WTC11 (cell line): ENCODE measurements at regions not wholly inside any gene's neighbourhood (a gene's known extent, or its start where the extent isn't known, plus 50 kb on each side); places are given as distances from the start of the nearest gene placed in this dataset.

Experiments
- ATAC-seq: fragments of 200-7000 bp; cut with Tn5 transposase; 2 replicates; pipeline ENCODE4 v1.10.0; 2021; ENCODE audit warnings: mild to moderate bottlenecking, moderate library complexity
- CTCF ChIA-PET: fragments of 300-600 bp; sonication (Branson Sonifier 250); formaldehyde crosslinking; loops from one replicate; lab custom pipeline; 2021; ENCODE audit warnings: antibody characterized with exemption; lab: Charles Lee
- POLR2A ChIA-PET: fragments of 350-600 bp; sonication (Branson Sonifier 250); formaldehyde crosslinking; loops from one replicate; lab custom pipeline; 2021; ENCODE audit warnings: antibody characterized with exemption; lab: Charles Lee
- DNase-seq: peaks from one replicate; pipeline ENCODE4 v3.0.0; 2021; ENCODE audit warnings: low spot score
- H3K27ac Mint-ChIP-seq: 2 replicates; pipeline ENCODE4 v1.8.0; 2021; ENCODE audit warnings: mixed read lengths
- H3K27me3 Mint-ChIP-seq: 2 replicates; pipeline ENCODE4 v1.8.0; 2021; ENCODE audit warnings: low read depth, mild to moderate bottlenecking, moderate library complexity, mixed read lengths
- H3K36me3 Mint-ChIP-seq: 2 replicates; pipeline ENCODE4 v1.8.0; 2021; ENCODE audit warnings: mixed read lengths
- H3K4me1 Mint-ChIP-seq: 2 replicates; pipeline ENCODE4 v1.8.0; 2022; ENCODE audit warnings: mixed read lengths
- H3K4me3 Mint-ChIP-seq: 2 replicates; pipeline ENCODE4 v1.8.0; 2021; ENCODE audit warnings: mild to moderate bottlenecking, moderate library complexity, mixed read lengths
- H3K9me3 Mint-ChIP-seq: 2 replicates; pipeline ENCODE4 v1.8.0; 2021; ENCODE audit warnings: mixed read lengths
- ELF4 ChIP-seq: sonication (generic); formaldehyde crosslinking; IDR thresholded peaks from 2 replicates; pipeline ENCODE4 v1.8.1; 2022; ENCODE audit warnings: low read depth, mild to moderate bottlenecking, moderate library complexity, missing genetic modification reagents
- EMX1 ChIP-seq: fragments of 250-450 bp; sonication (Bioruptor Pico); IDR thresholded peaks from 2 replicates; pipeline ENCODE4 v1.8.0; 2021; ENCODE audit warnings: mild to moderate bottlenecking
- GABPB1 ChIP-seq: sonication (generic); formaldehyde crosslinking; IDR thresholded peaks from 2 replicates; pipeline ENCODE4 v1.8.1; 2023; ENCODE audit warnings: mild to moderate bottlenecking, missing genetic modification reagents
- GTF2I ChIP-seq: fragments of 250-450 bp; sonication (Bioruptor Pico); conservative IDR thresholded peaks from 2 replicates; pipeline ENCODE4 v1.4.0; 2021; ENCODE audit warnings: mild to moderate bottlenecking
- JUN ChIP-seq: sonication (generic); formaldehyde crosslinking; IDR thresholded peaks from 2 replicates; pipeline ENCODE4 v1.8.0; 2023; ENCODE audit warnings: mild to moderate bottlenecking, missing genetic modification reagents
- MXD4 ChIP-seq: fragments of 250-450 bp; sonication (Bioruptor Pico); IDR thresholded peaks from 2 replicates; pipeline ENCODE4 v1.8.0; 2021; ENCODE audit warnings: mild to moderate bottlenecking, moderate library complexity, borderline replicate concordance
- MYBL2 ChIP-seq: sonication (generic); formaldehyde crosslinking; IDR thresholded peaks from 2 replicates; pipeline ENCODE4 v1.8.1; 2023; ENCODE audit warnings: mild to moderate bottlenecking, moderate library complexity, missing genetic modification reagents
- PRDM15 ChIP-seq: sonication (generic); formaldehyde crosslinking; IDR thresholded peaks from 2 replicates; pipeline ENCODE4 v1.8.0; 2022; ENCODE audit warnings: missing genetic modification reagents
- ZBTB43 ChIP-seq: sonication (generic); formaldehyde crosslinking; IDR thresholded peaks from 2 replicates; pipeline ENCODE4 v1.8.1; 2023; ENCODE audit warnings: mild to moderate bottlenecking, missing genetic modification reagents
- ZNF263 ChIP-seq: sonication (generic); formaldehyde crosslinking; IDR thresholded peaks from 2 replicates; pipeline ENCODE4 v1.8.1; 2022; ENCODE audit warnings: low read depth, mild to moderate bottlenecking, moderate library complexity, missing genetic modification reagents
- ZNF416 ChIP-seq: fragments of 250-450 bp; sonication (Bioruptor Pico); IDR thresholded peaks from 2 replicates; pipeline ENCODE4 v1.9.0; 2021; ENCODE audit warnings: mild to moderate bottlenecking, inconsistent platforms
- TF ChIP-seq, protein P1 (sequence below): fragments of 250-450 bp; sonication (Bioruptor Pico); IDR thresholded peaks from 2 replicates; pipeline ENCODE4 v1.9.0; 2021; ENCODE audit warnings: mild to moderate bottlenecking
- TF ChIP-seq, protein P2 (sequence below): fragments of 250-450 bp; sonication (Bioruptor Pico); conservative IDR thresholded peaks from 2 replicates; pipeline ENCODE4 v1.9.0; 2021; ENCODE audit warnings: mild to moderate bottlenecking
- TF ChIP-seq, protein P3 (sequence below): sonication (generic); formaldehyde crosslinking; IDR thresholded peaks from 2 replicates; pipeline ENCODE4 v1.8.0; 2022; ENCODE audit warnings: mild to moderate bottlenecking, missing genetic modification reagents
- TF ChIP-seq, protein P4 (sequence below): fragments of 250-450 bp; sonication (Bioruptor Pico); IDR thresholded peaks from 2 replicates; pipeline ENCODE4 v1.8.0; 2021; ENCODE audit warnings: mild to moderate bottlenecking
- TF ChIP-seq, protein P5 (sequence below): sonication (generic); formaldehyde crosslinking; IDR thresholded peaks from 2 replicates; pipeline ENCODE4 v1.8.1; 2022; ENCODE audit warnings: missing genetic modification reagents, borderline replicate concordance
- TF ChIP-seq, protein P6 (sequence below): sonication (generic); formaldehyde crosslinking; IDR thresholded peaks from 2 replicates; pipeline ENCODE4 v1.8.1; 2023; ENCODE audit warnings: mild to moderate bottlenecking, missing genetic modification reagents
- TF ChIP-seq, protein P7 (sequence below): sonication (generic); formaldehyde crosslinking; IDR thresholded peaks from 2 replicates; pipeline ENCODE4 v1.8.0; 2023; ENCODE audit warnings: missing genetic modification reagents, mild to moderate bottlenecking, borderline replicate concordance

GRCh38 chr2:41595240-41595639 lies 452.6 kb upstream of the PKDCC start:
- H3K27me3 Mint-ChIP-seq: no peaks in the 10 kb centered on the region
- H3K27ac Mint-ChIP-seq: no peak overlapping the region
- no peak for ATAC-seq
- TF ChIP-seq MYBL2 (CRISPR knock-in tag) (no peak), GABPB1 (no peak), ZNF416 (no peak), JUN (CRISPR knock-in tag) (no peak), MXD4 (CRISPR knock-in tag) (no peak), ZBTB43 (CRISPR knock-in tag) (no peak), ZNF263 (CRISPR knock-in tag) (no peak), GTF2I (CRISPR knock-in tag) (no peak), PRDM15 (CRISPR knock-in tag) (no peak), EMX1 (CRISPR knock-in tag) (no peak), ELF4 (no peak)
- TF ChIP-seq, protein P1, sequence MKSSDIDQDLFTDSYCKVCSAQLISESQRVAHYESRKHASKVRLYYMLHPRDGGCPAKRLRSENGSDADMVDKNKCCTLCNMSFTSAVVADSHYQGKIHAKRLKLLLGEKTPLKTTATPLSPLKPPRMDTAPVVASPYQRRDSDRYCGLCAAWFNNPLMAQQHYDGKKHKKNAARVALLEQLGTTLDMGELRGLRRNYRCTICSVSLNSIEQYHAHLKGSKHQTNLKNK (CRISPR knock-in tag): no peak
- TF ChIP-seq, protein P2, sequence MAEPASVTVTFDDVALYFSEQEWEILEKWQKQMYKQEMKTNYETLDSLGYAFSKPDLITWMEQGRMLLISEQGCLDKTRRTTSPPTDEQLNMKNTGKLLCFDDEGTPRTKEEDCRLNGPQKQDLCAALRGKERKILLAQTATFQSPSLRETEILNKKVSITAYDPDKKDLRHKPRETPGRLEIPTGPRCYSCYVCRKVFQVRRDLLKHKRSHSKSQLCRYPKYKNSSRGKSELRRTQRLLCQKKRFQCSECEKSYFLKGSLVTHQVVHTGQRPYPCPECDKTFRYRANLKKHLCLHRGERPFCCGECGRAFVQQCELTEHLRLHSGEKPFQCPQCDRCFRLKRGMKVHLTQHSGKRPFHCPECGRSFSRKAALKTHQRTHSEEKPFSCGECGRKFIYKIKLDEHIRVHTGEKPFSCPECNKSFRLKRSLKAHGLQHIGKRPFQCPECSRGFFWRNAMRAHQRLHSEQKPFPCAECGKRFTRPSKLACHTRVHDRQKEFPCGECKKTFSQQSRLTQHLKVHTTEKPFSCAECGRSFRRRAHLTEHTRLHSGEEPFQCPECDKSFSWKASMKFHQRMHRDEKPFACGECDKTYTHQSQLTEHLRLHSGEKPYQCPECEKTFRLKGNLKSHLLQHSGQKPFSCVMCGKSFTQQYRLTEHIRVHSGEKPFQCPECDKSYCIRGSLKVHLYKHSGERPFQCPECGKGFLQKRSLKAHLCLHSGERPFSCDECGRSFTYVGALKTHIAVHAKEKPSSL: no peak
- TF ChIP-seq, protein P3, sequence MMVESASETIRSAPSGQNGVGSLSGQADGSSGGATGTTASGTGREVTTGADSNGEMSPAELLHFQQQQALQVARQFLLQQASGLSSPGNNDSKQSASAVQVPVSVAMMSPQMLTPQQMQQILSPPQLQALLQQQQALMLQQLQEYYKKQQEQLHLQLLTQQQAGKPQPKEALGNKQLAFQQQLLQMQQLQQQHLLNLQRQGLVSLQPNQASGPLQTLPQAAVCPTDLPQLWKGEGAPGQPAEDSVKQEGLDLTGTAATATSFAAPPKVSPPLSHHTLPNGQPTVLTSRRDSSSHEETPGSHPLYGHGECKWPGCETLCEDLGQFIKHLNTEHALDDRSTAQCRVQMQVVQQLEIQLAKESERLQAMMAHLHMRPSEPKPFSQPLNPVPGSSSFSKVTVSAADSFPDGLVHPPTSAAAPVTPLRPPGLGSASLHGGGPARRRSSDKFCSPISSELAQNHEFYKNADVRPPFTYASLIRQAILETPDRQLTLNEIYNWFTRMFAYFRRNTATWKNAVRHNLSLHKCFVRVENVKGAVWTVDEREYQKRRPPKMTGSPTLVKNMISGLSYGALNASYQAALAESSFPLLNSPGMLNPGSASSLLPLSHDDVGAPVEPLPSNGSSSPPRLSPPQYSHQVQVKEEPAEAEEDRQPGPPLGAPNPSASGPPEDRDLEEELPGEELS (CRISPR knock-in tag): no peak
- TF ChIP-seq, protein P4, sequence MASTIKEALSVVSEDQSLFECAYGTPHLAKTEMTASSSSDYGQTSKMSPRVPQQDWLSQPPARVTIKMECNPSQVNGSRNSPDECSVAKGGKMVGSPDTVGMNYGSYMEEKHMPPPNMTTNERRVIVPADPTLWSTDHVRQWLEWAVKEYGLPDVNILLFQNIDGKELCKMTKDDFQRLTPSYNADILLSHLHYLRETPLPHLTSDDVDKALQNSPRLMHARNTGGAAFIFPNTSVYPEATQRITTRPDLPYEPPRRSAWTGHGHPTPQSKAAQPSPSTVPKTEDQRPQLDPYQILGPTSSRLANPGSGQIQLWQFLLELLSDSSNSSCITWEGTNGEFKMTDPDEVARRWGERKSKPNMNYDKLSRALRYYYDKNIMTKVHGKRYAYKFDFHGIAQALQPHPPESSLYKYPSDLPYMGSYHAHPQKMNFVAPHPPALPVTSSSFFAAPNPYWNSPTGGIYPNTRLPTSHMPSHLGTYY (CRISPR knock-in tag): no peak
- TF ChIP-seq, protein P5, sequence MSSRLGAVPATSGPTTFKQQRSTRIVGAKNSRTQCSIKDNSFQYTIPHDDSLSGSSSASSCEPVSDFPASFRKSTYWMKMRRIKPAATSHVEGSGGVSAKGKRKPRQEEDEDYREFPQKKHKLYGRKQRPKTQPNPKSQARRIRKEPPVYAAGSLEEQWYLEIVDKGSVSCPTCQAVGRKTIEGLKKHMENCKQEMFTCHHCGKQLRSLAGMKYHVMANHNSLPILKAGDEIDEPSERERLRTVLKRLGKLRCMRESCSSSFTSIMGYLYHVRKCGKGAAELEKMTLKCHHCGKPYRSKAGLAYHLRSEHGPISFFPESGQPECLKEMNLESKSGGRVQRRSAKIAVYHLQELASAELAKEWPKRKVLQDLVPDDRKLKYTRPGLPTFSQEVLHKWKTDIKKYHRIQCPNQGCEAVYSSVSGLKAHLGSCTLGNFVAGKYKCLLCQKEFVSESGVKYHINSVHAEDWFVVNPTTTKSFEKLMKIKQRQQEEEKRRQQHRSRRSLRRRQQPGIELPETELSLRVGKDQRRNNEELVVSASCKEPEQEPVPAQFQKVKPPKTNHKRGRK: no peak
- TF ChIP-seq, protein P6, sequence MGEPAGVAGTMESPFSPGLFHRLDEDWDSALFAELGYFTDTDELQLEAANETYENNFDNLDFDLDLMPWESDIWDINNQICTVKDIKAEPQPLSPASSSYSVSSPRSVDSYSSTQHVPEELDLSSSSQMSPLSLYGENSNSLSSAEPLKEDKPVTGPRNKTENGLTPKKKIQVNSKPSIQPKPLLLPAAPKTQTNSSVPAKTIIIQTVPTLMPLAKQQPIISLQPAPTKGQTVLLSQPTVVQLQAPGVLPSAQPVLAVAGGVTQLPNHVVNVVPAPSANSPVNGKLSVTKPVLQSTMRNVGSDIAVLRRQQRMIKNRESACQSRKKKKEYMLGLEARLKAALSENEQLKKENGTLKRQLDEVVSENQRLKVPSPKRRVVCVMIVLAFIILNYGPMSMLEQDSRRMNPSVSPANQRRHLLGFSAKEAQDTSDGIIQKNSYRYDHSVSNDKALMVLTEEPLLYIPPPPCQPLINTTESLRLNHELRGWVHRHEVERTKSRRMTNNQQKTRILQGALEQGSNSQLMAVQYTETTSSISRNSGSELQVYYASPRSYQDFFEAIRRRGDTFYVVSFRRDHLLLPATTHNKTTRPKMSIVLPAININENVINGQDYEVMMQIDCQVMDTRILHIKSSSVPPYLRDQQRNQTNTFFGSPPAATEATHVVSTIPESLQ (CRISPR knock-in tag): no peak
- TF ChIP-seq, protein P7, sequence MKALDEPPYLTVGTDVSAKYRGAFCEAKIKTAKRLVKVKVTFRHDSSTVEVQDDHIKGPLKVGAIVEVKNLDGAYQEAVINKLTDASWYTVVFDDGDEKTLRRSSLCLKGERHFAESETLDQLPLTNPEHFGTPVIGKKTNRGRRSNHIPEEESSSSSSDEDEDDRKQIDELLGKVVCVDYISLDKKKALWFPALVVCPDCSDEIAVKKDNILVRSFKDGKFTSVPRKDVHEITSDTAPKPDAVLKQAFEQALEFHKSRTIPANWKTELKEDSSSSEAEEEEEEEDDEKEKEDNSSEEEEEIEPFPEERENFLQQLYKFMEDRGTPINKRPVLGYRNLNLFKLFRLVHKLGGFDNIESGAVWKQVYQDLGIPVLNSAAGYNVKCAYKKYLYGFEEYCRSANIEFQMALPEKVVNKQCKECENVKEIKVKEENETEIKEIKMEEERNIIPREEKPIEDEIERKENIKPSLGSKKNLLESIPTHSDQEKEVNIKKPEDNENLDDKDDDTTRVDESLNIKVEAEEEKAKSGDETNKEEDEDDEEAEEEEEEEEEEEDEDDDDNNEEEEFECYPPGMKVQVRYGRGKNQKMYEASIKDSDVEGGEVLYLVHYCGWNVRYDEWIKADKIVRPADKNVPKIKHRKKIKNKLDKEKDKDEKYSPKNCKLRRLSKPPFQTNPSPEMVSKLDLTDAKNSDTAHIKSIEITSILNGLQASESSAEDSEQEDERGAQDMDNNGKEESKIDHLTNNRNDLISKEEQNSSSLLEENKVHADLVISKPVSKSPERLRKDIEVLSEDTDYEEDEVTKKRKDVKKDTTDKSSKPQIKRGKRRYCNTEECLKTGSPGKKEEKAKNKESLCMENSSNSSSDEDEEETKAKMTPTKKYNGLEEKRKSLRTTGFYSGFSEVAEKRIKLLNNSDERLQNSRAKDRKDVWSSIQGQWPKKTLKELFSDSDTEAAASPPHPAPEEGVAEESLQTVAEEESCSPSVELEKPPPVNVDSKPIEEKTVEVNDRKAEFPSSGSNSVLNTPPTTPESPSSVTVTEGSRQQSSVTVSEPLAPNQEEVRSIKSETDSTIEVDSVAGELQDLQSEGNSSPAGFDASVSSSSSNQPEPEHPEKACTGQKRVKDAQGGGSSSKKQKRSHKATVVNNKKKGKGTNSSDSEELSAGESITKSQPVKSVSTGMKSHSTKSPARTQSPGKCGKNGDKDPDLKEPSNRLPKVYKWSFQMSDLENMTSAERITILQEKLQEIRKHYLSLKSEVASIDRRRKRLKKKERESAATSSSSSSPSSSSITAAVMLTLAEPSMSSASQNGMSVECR: no peak
- H3K9me3 Mint-ChIP-seq: no peaks in the 10 kb centered on the region
- peaks cover 9% of the 10 kb centered on the region; the same call in 1 of the 2 replicates for H3K4me1 Mint-ChIP-seq
- CTCF ChIA-PET: no interaction called here
- no peak for DNase-seq
- H3K36me3 Mint-ChIP-seq: no peaks in the 10 kb centered on the region
- POLR2A ChIA-PET: no interaction called here
- no peak overlapping the region for H3K4me3 Mint-ChIP-seq
